RWPE2 (cell line): ENCODE measurements at regions not wholly inside any gene's neighbourhood (a gene's known extent, or its start where the extent isn't known, plus 50 kb on each side); places are given as distances from the start of the nearest gene placed in this dataset.

Source experiments
- ATAC-seq: fragments of 200-7000 bp; cut with Tn5 transposase; 3 replicates; pipeline ENCODE4 v1.9.1; 2021; ENCODE audit warnings: low read depth
- DNase-seq: peaks from one replicate; pipeline ENCODE4 v3.0.0-alpha.2; 2020; ENCODE audit warnings: low spot score
- H3K27ac ChIP-seq: fragments of 450-650 bp; 2 replicates; pipeline ENCODE4 v1.5.1; 2017; ENCODE audit warnings: mild to moderate bottlenecking; ENCODE audit not compliant: poor library complexity, severe bottlenecking
- H3K27me3 ChIP-seq: fragments of 250-450 bp; sonication (Bioruptor Pico); 2 replicates; pipeline ENCODE4 v1.5.1; 2021; ENCODE audit warnings: mild to moderate bottlenecking, moderate library complexity; ENCODE audit not compliant: insufficient read depth, poor library complexity, severe bottlenecking
- H3K36me3 ChIP-seq: fragments of 250-450 bp; sonication (Bioruptor Pico); 2 replicates; pipeline ENCODE4 v1.5.1; 2020; ENCODE audit warnings: low read depth, mild to moderate bottlenecking, moderate library complexity
- H3K4me1 ChIP-seq: fragments of 250-450 bp; sonication (Bioruptor Pico); 2 replicates; pipeline ENCODE4 v1.5.1; 2021; ENCODE audit warnings: mild to moderate bottlenecking, moderate library complexity; ENCODE audit not compliant: insufficient read depth, poor library complexity, severe bottlenecking
- H3K4me3 ChIP-seq: fragments of 250-450 bp; sonication (Bioruptor Pico); 2 replicates; pipeline ENCODE4 v1.5.1; 2021; ENCODE audit warnings: mild to moderate bottlenecking, moderate library complexity; ENCODE audit not compliant: severe bottlenecking
- H3K9me3 ChIP-seq: fragments of 250-450 bp; sonication (Bioruptor Pico); 2 replicates; pipeline ENCODE4 v1.5.1; 2021; ENCODE audit warnings: mild to moderate bottlenecking, moderate library complexity; ENCODE audit not compliant: severe bottlenecking
- CTCF ChIP-seq: fragments of 450-650 bp; IDR thresholded peaks from one replicate; pipeline ENCODE4 v1.5.1; 2017; ENCODE audit warnings: mild to moderate bottlenecking, moderate library complexity; ENCODE audit not compliant: poor library complexity, severe bottlenecking

DNA sequence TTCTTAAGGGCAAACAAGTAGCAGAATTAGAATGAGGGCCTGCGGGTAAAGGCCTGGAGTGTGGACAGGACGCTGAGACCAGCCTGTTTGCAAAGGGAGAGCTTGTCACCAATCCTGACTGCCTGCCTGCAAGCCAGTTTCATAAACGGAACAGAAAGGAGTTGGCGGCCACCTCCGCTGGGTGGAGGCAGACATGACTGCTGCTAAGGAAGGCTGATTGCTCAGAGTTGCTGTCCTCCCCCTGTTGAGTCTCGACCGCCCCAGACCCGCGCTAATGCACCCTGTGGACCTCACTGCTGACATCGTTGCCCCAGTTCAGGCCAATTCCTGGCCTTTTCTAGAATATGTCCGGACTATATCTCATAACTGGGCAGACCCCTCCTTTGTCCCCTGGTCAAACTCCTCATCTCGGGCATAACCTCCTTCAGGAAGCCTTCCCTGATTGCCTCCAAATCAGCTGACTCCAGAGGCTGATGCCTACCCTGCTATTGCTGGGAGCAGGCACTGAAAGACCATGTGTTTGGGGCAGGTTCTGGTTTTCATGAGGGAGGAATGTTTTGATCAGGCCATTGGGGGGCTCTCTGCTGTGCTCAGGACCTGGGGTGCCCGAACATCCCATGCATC, 153.0 kb upstream of the CIBAR2 start:
- no peak for DNase-seq
- Histone ChIP-seq H3K4me1 (no peaks in the 10 kb centered on the region), H3K27ac (no peak overlapping the region), H3K9me3 (no peaks in the 10 kb centered on the region), H3K4me3 (no peak overlapping the region), H3K36me3 (no peaks in the 10 kb centered on the region), H3K27me3 (no peaks in the 10 kb centered on the region)
- TF ChIP-seq CTCF = no peak
- ATAC-seq = no peak

DNA sequence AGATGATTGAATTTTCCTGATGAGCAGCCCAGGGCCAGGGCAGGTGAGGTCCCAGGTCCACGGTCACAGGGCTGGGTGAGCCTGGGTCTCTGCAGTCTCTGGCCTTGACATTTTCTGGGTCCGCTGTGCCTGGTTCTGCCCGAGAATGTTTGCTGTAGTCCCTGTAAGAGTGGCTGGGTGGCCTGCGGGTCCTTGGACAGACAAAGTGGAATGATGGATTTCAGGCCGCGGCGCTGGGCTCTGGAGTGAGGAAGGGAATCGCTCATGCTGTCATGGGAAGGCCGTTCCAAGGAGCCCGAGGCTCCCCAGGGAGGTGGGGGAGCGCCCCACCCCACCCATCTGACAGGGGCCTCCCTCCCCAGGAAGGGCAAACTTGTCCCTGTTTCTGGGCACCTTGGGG, 153.5 kb upstream of the CIBAR2 start:
- H3K9me3 ChIP-seq = no peaks in the 10 kb centered on the region
- ATAC-seq (no peak), DNase-seq (no peak)
- H3K4me3 ChIP-seq = no peak overlapping the region
- H3K27me3 ChIP-seq = no peaks in the 10 kb centered on the region
- no peak for TF ChIP-seq CTCF
- H3K27ac ChIP-seq = no peak overlapping the region
- no peaks in the 10 kb centered on the region for H3K4me1 ChIP-seq
- no peaks in the 10 kb centered on the region for H3K36me3 ChIP-seq

- no peak for TF ChIP-seq CTCF
- Histone ChIP-seq H3K4me1 (no peaks in the 10 kb centered on the region), H3K27ac (no peak overlapping the region)
Measured at GRCh38 chr16:85266857-85267256, 154.6 kb upstream of the CIBAR2 start.

DNA sequence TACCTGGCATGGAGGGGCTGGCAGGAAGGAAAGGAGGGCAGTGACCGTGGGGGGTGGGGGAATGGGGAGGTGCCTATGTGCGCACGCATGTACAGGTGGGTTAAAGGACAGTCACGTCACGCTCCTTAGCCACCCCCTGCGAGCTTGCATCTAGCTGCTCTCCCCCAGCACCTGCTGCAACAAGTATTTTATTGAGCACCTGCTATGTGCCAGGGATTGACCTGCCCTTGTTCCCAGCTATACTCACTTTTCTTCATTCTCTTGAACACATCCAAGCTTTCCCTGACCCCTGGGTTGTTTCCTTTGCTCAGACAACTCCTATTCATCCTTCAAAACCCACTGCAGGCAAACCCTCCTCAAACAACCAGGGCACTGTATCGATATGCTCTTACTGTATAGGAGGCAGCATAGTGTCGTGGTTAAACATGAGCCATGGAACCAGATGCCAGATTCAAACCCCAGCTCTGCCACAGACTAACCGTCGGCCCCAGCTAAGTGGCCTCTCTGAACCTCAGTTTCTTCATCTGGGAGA, 155.2 kb upstream of the CIBAR2 start:
- no peak overlapping the region for H3K4me3 ChIP-seq
- H3K9me3 ChIP-seq = no peaks in the 10 kb centered on the region
- ATAC-seq (no peak), DNase-seq (no peak)
- H3K27ac ChIP-seq = no peak overlapping the region
- no peaks in the 10 kb centered on the region for H3K27me3 ChIP-seq
- no peaks in the 10 kb centered on the region for H3K4me1 ChIP-seq
- no peak for TF ChIP-seq CTCF
- no peaks in the 10 kb centered on the region for H3K36me3 ChIP-seq

More at GRCh38 chr16:85266857-85267256, 154.6 kb upstream of the CIBAR2 start:
- Histone ChIP-seq H3K4me3 (no peak overlapping the region), H3K9me3 (no peaks in the 10 kb centered on the region), H3K36me3 (no peaks in the 10 kb centered on the region), H3K27me3 (no peaks in the 10 kb centered on the region)
- no peak for DNase-seq
- ATAC-seq = no peak

DNA sequence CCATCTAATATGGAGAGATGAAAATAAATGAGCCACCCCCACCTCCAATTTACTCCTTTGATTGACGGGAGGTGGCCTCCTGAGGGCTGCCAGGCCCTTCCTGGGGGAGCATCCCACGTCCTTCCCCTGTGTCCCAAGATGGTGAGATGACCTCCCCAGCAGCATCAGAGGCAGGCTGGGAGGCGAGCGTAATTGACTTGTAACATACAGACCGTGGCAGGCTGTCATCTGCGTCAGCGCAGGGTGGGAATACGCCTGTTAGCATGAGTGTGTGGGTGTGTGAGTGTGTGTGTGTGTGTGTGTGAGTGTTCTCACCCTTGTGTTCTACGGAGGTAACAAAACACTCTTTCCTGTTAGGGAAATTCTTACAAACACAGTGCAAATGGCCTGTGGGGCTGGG, 156.9 kb upstream of the CIBAR2 start:
- Histone ChIP-seq H3K4me3 (no peak overlapping the region), H3K9me3 (no peaks in the 10 kb centered on the region), H3K4me1 (no peaks in the 10 kb centered on the region), H3K27ac (no peak overlapping the region), H3K36me3 (no peaks in the 10 kb centered on the region), H3K27me3 (no peaks in the 10 kb centered on the region)
- DNase-seq (no peak), ATAC-seq (no peak)
- TF ChIP-seq CTCF = no peak
